ENCODE measurements at regions not wholly inside any gene's neighbourhood (a gene's known extent, or its start where the extent isn't known, plus 50 kb on each side); places are given as distances from the start of the nearest gene placed in this dataset.
"Not testable (repeated sequence)": the region's sequence is repeated elsewhere in the genome, so short reads cannot be mapped to it uniquely, and the experiment has no call there.

GRCh38 chr18:70892381-70892780 is 603.5 kb downstream of the SOCS6 start:
- intact Hi-C loops (cut with micrococcal nuclease), result no loop called here
- DNase-seq (no peak), ATAC-seq (no peak)

GRCh38 chr18:70870292-70870691 is 581.4 kb downstream of the SOCS6 start:
- DNase-seq (no peak), ATAC-seq (no peak)
- intact Hi-C loops (cut with micrococcal nuclease), result no loop called here

GRCh38 chr18:70848329-70848728 is 559.5 kb downstream of the SOCS6 start:
- ATAC-seq, result peak; percentile 51
- DNase-seq, result no peak
- intact Hi-C loops (cut with micrococcal nuclease), result no loop called here

GRCh38 chr18:70840649-70841048 is 551.8 kb downstream of the SOCS6 start:
- DNase-seq (no peak), ATAC-seq (no peak)
- intact Hi-C loops (cut with micrococcal nuclease), result no loop called here

- intact Hi-C loops (cut with micrococcal nuclease), result no loop called here
- DNase-seq (no peak), ATAC-seq (no peak)
Measured at GRCh38 chr18:70827632-70828031, 538.8 kb downstream of the SOCS6 start.

- intact Hi-C loops (cut with micrococcal nuclease), result no loop called here
- ATAC-seq (no peak), DNase-seq (no peak)
Measured at GRCh38 chr18:70826571-70826970, 537.7 kb downstream of the SOCS6 start.

- intact Hi-C loops (cut with micrococcal nuclease), result no loop called here
- ATAC-seq (no peak), DNase-seq (no peak)
Measured at GRCh38 chr18:70822691-70823090, 533.8 kb downstream of the SOCS6 start.

- DNase-seq, result no peak
- intact Hi-C loops (cut with micrococcal nuclease), result no loop called here
- no peak for ATAC-seq
Measured at GRCh38 chr18:70822117-70822516, 533.3 kb downstream of the SOCS6 start.

- no peak for ATAC-seq
- no peak for DNase-seq
- intact Hi-C loops (cut with micrococcal nuclease), result no loop called here
Measured at GRCh38 chr18:70808481-70809056, 519.7 kb downstream of the SOCS6 start.

GRCh38 chr18:70781860-70782453 is 493.1 kb downstream of the SOCS6 start:
- DNase-seq, result no peak
- ATAC-seq, result peak; percentile 23
- intact Hi-C loops (cut with micrococcal nuclease), result no loop called here

GRCh38 chr18:70766254-70766653 is 477.4 kb downstream of the SOCS6 start:
- ATAC-seq; DNase-seq; intact Hi-C loops (cut with micrococcal nuclease): not testable (repeated sequence)

GRCh38 chr18:70762812-70763211 is 474.0 kb downstream of the SOCS6 start:
- DNase-seq, result no peak
- intact Hi-C loops (cut with micrococcal nuclease), result no loop called here
- no peak for ATAC-seq

GRCh38 chr18:70758780-70759179 is 469.9 kb downstream of the SOCS6 start:
- intact Hi-C loops (cut with micrococcal nuclease), result no loop called here
- ATAC-seq, result no peak
- no peak for DNase-seq

- DNase-seq (no peak), ATAC-seq (no peak)
- intact Hi-C loops (cut with micrococcal nuclease), result no loop called here
Measured at GRCh38 chr18:70754486-70754885, 465.6 kb downstream of the SOCS6 start.

- no peak for DNase-seq
- intact Hi-C loops (cut with micrococcal nuclease), result no loop called here
- ATAC-seq, result no peak
Measured at GRCh38 chr18:70732916-70733315, 444.1 kb downstream of the SOCS6 start.

GRCh38 chr18:70732188-70732587 is 443.3 kb downstream of the SOCS6 start:
- intact Hi-C loops (cut with micrococcal nuclease), result no loop called here
- DNase-seq (no peak), ATAC-seq (no peak)

- DNase-seq, result no peak
- intact Hi-C loops (cut with micrococcal nuclease), result no loop called here
- ATAC-seq, result no peak
Measured at GRCh38 chr18:70720607-70721006, 431.8 kb downstream of the SOCS6 start.

GRCh38 chr18:70709720-70710119 is 420.9 kb downstream of the SOCS6 start:
- DNase-seq, result no peak
- no peak for ATAC-seq
- intact Hi-C loops (cut with micrococcal nuclease), result no loop called here

- ATAC-seq, result no peak
- no peak for DNase-seq
- intact Hi-C loops (cut with micrococcal nuclease), result no loop called here
Measured at GRCh38 chr18:70709144-70709543, 420.3 kb downstream of the SOCS6 start.

- ATAC-seq, result no peak
- intact Hi-C loops (cut with micrococcal nuclease), result no loop called here
- no peak for DNase-seq
Measured at GRCh38 chr18:70705831-70706416, 417.1 kb downstream of the SOCS6 start.

- ATAC-seq (no peak), DNase-seq (no peak)
- intact Hi-C loops (cut with micrococcal nuclease), result no loop called here
Measured at GRCh38 chr18:70700496-70700895, 411.7 kb downstream of the SOCS6 start.
